Epithelial cell of esophagus (primary cell): ENCODE measurements at regions not wholly inside any gene's neighbourhood (a gene's known extent, or its start where the extent isn't known, plus 50 kb on each side); places are given as distances from the start of the nearest gene placed in this dataset.

ENCODE experiments used
- DNase-seq: peaks from one replicate; pipeline ENCODE4 v3.0.0; 2010; ENCODE audit warnings: low read depth
- H3K4me3 ChIP-seq: 2 replicates; pipeline ENCODE4 v1.5.1; 2011; ENCODE audit warnings: mild to moderate bottlenecking, low read length, control low read depth
- CTCF ChIP-seq: IDR thresholded peaks from 2 replicates; pipeline ENCODE4 v1.5.1; 2011; ENCODE audit warnings: low read depth, mild to moderate bottlenecking, low read length, control low read depth, inconsistent platforms; ENCODE audit not compliant: insufficient read depth; ENCODE audit errors: missing control alignments

GRCh38 chr3:107870943-107871638 lies 219.7 kb downstream of the CD47 start:
- no peak for TF ChIP-seq CTCF
- peak; percentile 84 for DNase-seq
- no peak overlapping the region for H3K4me3 ChIP-seq

- H3K4me3 ChIP-seq = no peak overlapping the region
- no peak for TF ChIP-seq CTCF
- no peak for DNase-seq
Observed at GRCh38 chr3:107870096-107870495, 220.7 kb downstream of the CD47 start.

- no peak overlapping the region for H3K4me3 ChIP-seq
- DNase-seq = no peak
- TF ChIP-seq CTCF = no peak
Observed at GRCh38 chr3:107868449-107868848, 222.4 kb downstream of the CD47 start.

- no peak for DNase-seq
- H3K4me3 ChIP-seq = no peak overlapping the region
- TF ChIP-seq CTCF = no peak
Observed at GRCh38 chr3:107861904-107862303, 228.9 kb downstream of the CD47 start.

GRCh38 chr3:107861422-107861821 lies 229.4 kb downstream of the CD47 start:
- DNase-seq = no peak
- H3K4me3 ChIP-seq = no peak overlapping the region
- no peak for TF ChIP-seq CTCF
